ENCODE measurements at regions not wholly inside any gene's neighbourhood (a gene's known extent, or its start where the extent isn't known, plus 50 kb on each side); places are given as distances from the start of the nearest gene placed in this dataset.
"Not testable (repeated sequence)": the region's sequence is repeated elsewhere in the genome, so short reads cannot be mapped to it uniquely, and the experiment has no call there.

GRCh38 chr7:69419934-69420333 is 178.3 kb upstream of the AUTS2 start:
- Mint-ChIP-seq H3K27me3 (no peaks in the 10 kb centered on the region), H3K9me3 (ENCODE audit: low read depth) (peaks cover 13% of the 10 kb centered on the region), H3K4me1 (no peaks in the 10 kb centered on the region), H3K4me3 (no peak overlapping the region), H3K36me3 (no peaks in the 10 kb centered on the region), H3K27ac (no peak overlapping the region)
- DNase-seq (no peak), ATAC-seq (no peak)
- CTCF ChIA-PET, result no interaction called here

GRCh38 chr7:69422574-69422985 is 175.7 kb upstream of the AUTS2 start:
- Mint-ChIP-seq H3K4me3 (no peak overlapping the region), H3K27ac (no peak overlapping the region), H3K4me1 (no peaks in the 10 kb centered on the region), H3K9me3 (ENCODE audit: low read depth) (peaks cover 11% of the 10 kb centered on the region), H3K36me3 (no peaks in the 10 kb centered on the region), H3K27me3 (no peaks in the 10 kb centered on the region)
- no peak for ATAC-seq
- DNase-seq, result no peak
- CTCF ChIA-PET, result no interaction called here

- H3K27ac Mint-ChIP-seq, result no peak overlapping the region
- H3K4me3 Mint-ChIP-seq, result no peak overlapping the region
- no peaks in the 10 kb centered on the region for H3K36me3 Mint-ChIP-seq
- no peaks in the 10 kb centered on the region for H3K27me3 Mint-ChIP-seq
- CTCF ChIA-PET, result no interaction called here
- ATAC-seq, result no peak
- no peaks in the 10 kb centered on the region for H3K4me1 Mint-ChIP-seq
- peaks cover 9% of the 10 kb centered on the region for H3K9me3 Mint-ChIP-seq (ENCODE audit: low read depth)
- no peak for DNase-seq
Observed at GRCh38 chr7:69426705-69427104, 171.6 kb upstream of the AUTS2 start.

- CTCF ChIA-PET, result no interaction called here
- H3K4me1 Mint-ChIP-seq, result no peaks in the 10 kb centered on the region
- no peak for DNase-seq
- no peaks in the 10 kb centered on the region for H3K36me3 Mint-ChIP-seq
- no peaks in the 10 kb centered on the region for H3K27me3 Mint-ChIP-seq
- peaks cover 9% of the 10 kb centered on the region for H3K9me3 Mint-ChIP-seq (ENCODE audit: low read depth)
- no peak overlapping the region for H3K4me3 Mint-ChIP-seq
- ATAC-seq, result no peak
- H3K27ac Mint-ChIP-seq, result no peak overlapping the region
Observed at GRCh38 chr7:69428089-69428488, 170.2 kb upstream of the AUTS2 start.

- Mint-ChIP-seq H3K27ac (no peak overlapping the region), H3K4me1 (peaks cover 2% of the 10 kb centered on the region), H3K27me3 (no peaks in the 10 kb centered on the region), H3K9me3 (ENCODE audit: low read depth) (peaks cover 13% of the 10 kb centered on the region), H3K4me3 (no peak overlapping the region), H3K36me3 (no peaks in the 10 kb centered on the region)
- ATAC-seq, result no peak
- no peak for DNase-seq
- CTCF ChIA-PET, result no interaction called here
Observed at GRCh38 chr7:69429911-69430383, 168.3 kb upstream of the AUTS2 start.

- CTCF ChIA-PET, result no interaction called here
- H3K27me3 Mint-ChIP-seq, result no peaks in the 10 kb centered on the region
Observed at GRCh38 chr7:69430384-69431021, 167.8 kb upstream of the AUTS2 start.

GRCh38 chr7:69431626-69432025 is 166.6 kb upstream of the AUTS2 start:
- peaks cover 2% of the 10 kb centered on the region for H3K4me1 Mint-ChIP-seq
- no peaks in the 10 kb centered on the region for H3K27me3 Mint-ChIP-seq
- H3K27ac Mint-ChIP-seq, result no peak overlapping the region
- no peaks in the 10 kb centered on the region for H3K36me3 Mint-ChIP-seq
- peaks cover 13% of the 10 kb centered on the region for H3K9me3 Mint-ChIP-seq (ENCODE audit: low read depth)
- no peak for ATAC-seq
- H3K4me3 Mint-ChIP-seq, result no peak overlapping the region
- CTCF ChIA-PET, result no interaction called here
- no peak for DNase-seq

More at GRCh38 chr7:69430384-69431021, 167.8 kb upstream of the AUTS2 start:
- Mint-ChIP-seq H3K4me1 (peaks cover 2% of the 10 kb centered on the region), H3K27ac (no peak overlapping the region), H3K36me3 (no peaks in the 10 kb centered on the region), H3K4me3 (no peak overlapping the region), H3K9me3 (ENCODE audit: low read depth) (peaks cover 10% of the 10 kb centered on the region)
- no peak for ATAC-seq
- DNase-seq, result no peak

- H3K4me1 Mint-ChIP-seq, CTCF ChIA-PET, H3K4me3 Mint-ChIP-seq, H3K27ac Mint-ChIP-seq, DNase-seq, H3K36me3 Mint-ChIP-seq, ATAC-seq, H3K27me3 Mint-ChIP-seq: not testable (repeated sequence)
- peaks cover 13% of the 10 kb centered on the region for H3K9me3 Mint-ChIP-seq (ENCODE audit: low read depth)
Observed at GRCh38 chr7:69432276-69432675, 166.0 kb upstream of the AUTS2 start.

- H3K27me3 Mint-ChIP-seq, result no peaks in the 10 kb centered on the region
- H3K4me1 Mint-ChIP-seq, result peaks cover 2% of the 10 kb centered on the region
- DNase-seq (no peak), ATAC-seq (no peak)
- H3K9me3 Mint-ChIP-seq (ENCODE audit: low read depth), result peaks cover 13% of the 10 kb centered on the region
- CTCF ChIA-PET, result no interaction called here
- no peaks in the 10 kb centered on the region for H3K36me3 Mint-ChIP-seq
- H3K27ac Mint-ChIP-seq, result no peak overlapping the region
- H3K4me3 Mint-ChIP-seq, result no peak overlapping the region
Observed at GRCh38 chr7:69433081-69433480, 165.2 kb upstream of the AUTS2 start.

GRCh38 chr7:69434398-69434815 is 163.9 kb upstream of the AUTS2 start:
- ATAC-seq, result no peak
- Mint-ChIP-seq H3K9me3 (ENCODE audit: low read depth) (peaks cover 9% of the 10 kb centered on the region), H3K36me3 (no peaks in the 10 kb centered on the region)

GRCh38 chr7:69435711-69436110 is 162.6 kb upstream of the AUTS2 start:
- Mint-ChIP-seq H3K36me3 (no peaks in the 10 kb centered on the region), H3K27ac (no peak overlapping the region), H3K4me1 (peaks cover 2% of the 10 kb centered on the region), H3K27me3 (no peaks in the 10 kb centered on the region), H3K9me3 (ENCODE audit: low read depth) (peaks cover 12% of the 10 kb centered on the region), H3K4me3 (no peak overlapping the region)
- CTCF ChIA-PET, result no interaction called here
- DNase-seq, result no peak
- ATAC-seq, result no peak

More at GRCh38 chr7:69434398-69434815, 163.9 kb upstream of the AUTS2 start:
- Mint-ChIP-seq H3K4me1 (peaks cover 2% of the 10 kb centered on the region), H3K27ac (no peak overlapping the region), H3K27me3 (no peaks in the 10 kb centered on the region), H3K4me3 (no peak overlapping the region)
- CTCF ChIA-PET, result no interaction called here
- DNase-seq, result no peak

- H3K27me3 Mint-ChIP-seq, result no peaks in the 10 kb centered on the region
Observed at GRCh38 chr7:69436946-69437345, 161.3 kb upstream of the AUTS2 start.

GRCh38 chr7:69438584-69439412 is 159.5 kb upstream of the AUTS2 start:
- CTCF ChIA-PET, result no interaction called here
- no peaks in the 10 kb centered on the region for H3K36me3 Mint-ChIP-seq
- no peak overlapping the region for H3K27ac Mint-ChIP-seq
- no peak overlapping the region for H3K4me3 Mint-ChIP-seq
- H3K27me3 Mint-ChIP-seq, result no peaks in the 10 kb centered on the region
- H3K9me3 Mint-ChIP-seq (ENCODE audit: low read depth), result peaks cover 15% of the 10 kb centered on the region
- DNase-seq (no peak), ATAC-seq (no peak)
- peaks cover 2% of the 10 kb centered on the region for H3K4me1 Mint-ChIP-seq

More at GRCh38 chr7:69436946-69437345, 161.3 kb upstream of the AUTS2 start:
- DNase-seq, result no peak
- no peak for ATAC-seq
- H3K36me3 Mint-ChIP-seq, result no peaks in the 10 kb centered on the region
- H3K9me3 Mint-ChIP-seq (ENCODE audit: low read depth), result peaks cover 15% of the 10 kb centered on the region
- CTCF ChIA-PET, result no interaction called here
- H3K4me1 Mint-ChIP-seq, result peaks cover 2% of the 10 kb centered on the region
- no peak overlapping the region for H3K27ac Mint-ChIP-seq
- no peak overlapping the region for H3K4me3 Mint-ChIP-seq

- Mint-ChIP-seq H3K4me1 (no peaks in the 10 kb centered on the region), H3K27me3 (no peaks in the 10 kb centered on the region), H3K36me3 (no peaks in the 10 kb centered on the region), H3K4me3 (no peak overlapping the region), H3K27ac (no peak overlapping the region), H3K9me3 (ENCODE audit: low read depth) (peaks cover 13% of the 10 kb centered on the region)
- ATAC-seq, result no peak
- no peak for DNase-seq
- CTCF ChIA-PET, result no interaction called here
Observed at GRCh38 chr7:69439636-69440325, 158.5 kb upstream of the AUTS2 start.
